Activated naive CD4-positive, alpha-beta T cell treated with anti-CD3 and anti-CD28 coated beads, Interleukin-2, amount 10 ng/mL, durations not matched to agents 7 days and 5 days (primary cell): ENCODE measurements at regions not wholly inside any gene's neighbourhood (a gene's known extent, or its start where the extent isn't known, plus 50 kb on each side); places are given as distances from the start of the nearest gene placed in this dataset.
"Not testable (repeated sequence)": the region's sequence is repeated elsewhere in the genome, so short reads cannot be mapped to it uniquely, and the experiment has no call there.

ENCODE experiments used
- CTCF ChIA-PET: fragments of 350-600 bp; sonication (Branson Sonifier 250); formaldehyde crosslinking; loops from one replicate; lab custom pipeline; 2021; ENCODE audit warnings: antibody characterized with exemption; lab: Charles Lee
- DNase-seq: peaks from one replicate; pipeline ENCODE4 v3.0.0-alpha.2; 2020
- H3K27ac Mint-ChIP-seq: one replicate; pipeline ENCODE4 v1.8.0; 2021; ENCODE audit warnings: mild to moderate bottlenecking, moderate library complexity, mixed read lengths
- H3K27me3 Mint-ChIP-seq: one replicate; pipeline ENCODE4 v1.8.0; 2021; ENCODE audit warnings: mild to moderate bottlenecking, mixed read lengths
- H3K36me3 Mint-ChIP-seq: one replicate; pipeline ENCODE4 v1.8.0; 2021; ENCODE audit warnings: mixed read lengths
- H3K4me1 Mint-ChIP-seq: one replicate; pipeline ENCODE4 v1.8.0; 2021; ENCODE audit warnings: mixed read lengths
- H3K4me3 Mint-ChIP-seq: one replicate; pipeline ENCODE4 v1.8.0; 2021; ENCODE audit warnings: mild to moderate bottlenecking, moderate library complexity, mixed read lengths
- H3K9me3 Mint-ChIP-seq: one replicate; pipeline ENCODE4 v1.8.0; 2021; ENCODE audit warnings: mixed read lengths

- Mint-ChIP-seq H3K4me1 (no peaks in the 10 kb centered on the region), H3K27me3 (no peaks in the 10 kb centered on the region), H3K27ac (no peak overlapping the region), H3K4me3 (no peak overlapping the region), H3K9me3 (no peaks in the 10 kb centered on the region), H3K36me3 (no peaks in the 10 kb centered on the region)
- DNase-seq = no peak
- CTCF ChIA-PET = no interaction called here
Measured at GRCh38 chr4:124437853-124438495, 274.6 kb downstream of the ANKRD50 start.

GRCh38 chr4:124445071-124445470 is 267.5 kb downstream of the ANKRD50 start:
- Mint-ChIP-seq H3K27me3 (no peaks in the 10 kb centered on the region), H3K36me3 (no peaks in the 10 kb centered on the region), H3K9me3 (peaks cover 3% of the 10 kb centered on the region), H3K4me3 (no peak overlapping the region), H3K27ac (no peak overlapping the region), H3K4me1 (no peaks in the 10 kb centered on the region)
- no peak for DNase-seq
- CTCF ChIA-PET = no interaction called here

GRCh38 chr4:124449881-124450280 is 262.7 kb downstream of the ANKRD50 start:
- H3K27me3 Mint-ChIP-seq = no peaks in the 10 kb centered on the region

GRCh38 chr4:124450851-124451250 is 261.7 kb downstream of the ANKRD50 start:
- DNase-seq = no peak
- H3K27ac Mint-ChIP-seq = no peak overlapping the region
- H3K4me3 Mint-ChIP-seq = no peak overlapping the region
- H3K27me3 Mint-ChIP-seq = no peaks in the 10 kb centered on the region
- no peaks in the 10 kb centered on the region for H3K4me1 Mint-ChIP-seq
- CTCF ChIA-PET = no interaction called here
- peaks cover 3% of the 10 kb centered on the region for H3K9me3 Mint-ChIP-seq
- no peaks in the 10 kb centered on the region for H3K36me3 Mint-ChIP-seq

More at GRCh38 chr4:124449881-124450280, 262.7 kb downstream of the ANKRD50 start:
- Mint-ChIP-seq H3K4me3 (no peak overlapping the region), H3K9me3 (peaks cover 3% of the 10 kb centered on the region), H3K4me1 (no peaks in the 10 kb centered on the region), H3K27ac (no peak overlapping the region), H3K36me3 (no peaks in the 10 kb centered on the region)
- CTCF ChIA-PET = no interaction called here
- DNase-seq = no peak

GRCh38 chr4:124454772-124455270 is 257.7 kb downstream of the ANKRD50 start:
- no peaks in the 10 kb centered on the region for H3K36me3 Mint-ChIP-seq
- DNase-seq = no peak
- H3K27ac Mint-ChIP-seq = no peak overlapping the region
- no peaks in the 10 kb centered on the region for H3K4me1 Mint-ChIP-seq
- no peaks in the 10 kb centered on the region for H3K9me3 Mint-ChIP-seq
- H3K27me3 Mint-ChIP-seq = no peaks in the 10 kb centered on the region
- H3K4me3 Mint-ChIP-seq = no peak overlapping the region
- CTCF ChIA-PET = no interaction called here

GRCh38 chr4:124455671-124456070 is 256.9 kb downstream of the ANKRD50 start:
- DNase-seq = no peak
- Mint-ChIP-seq H3K36me3 (no peaks in the 10 kb centered on the region), H3K9me3 (no peaks in the 10 kb centered on the region), H3K27me3 (no peaks in the 10 kb centered on the region), H3K27ac (no peak overlapping the region), H3K4me3 (no peak overlapping the region), H3K4me1 (no peaks in the 10 kb centered on the region)
- CTCF ChIA-PET = no interaction called here

GRCh38 chr4:124459196-124459940 is 253.2 kb downstream of the ANKRD50 start:
- Mint-ChIP-seq H3K4me1 (no peaks in the 10 kb centered on the region), H3K27me3 (no peaks in the 10 kb centered on the region)
- DNase-seq = no peak

GRCh38 chr4:124459941-124460310 is 252.6 kb downstream of the ANKRD50 start:
- CTCF ChIA-PET = no interaction called here
- Mint-ChIP-seq H3K4me3 (no peak overlapping the region), H3K4me1 (no peaks in the 10 kb centered on the region), H3K36me3 (no peaks in the 10 kb centered on the region), H3K27ac (no peak overlapping the region), H3K27me3 (no peaks in the 10 kb centered on the region), H3K9me3 (peaks cover 12% of the 10 kb centered on the region)
- DNase-seq = no peak

More at GRCh38 chr4:124459196-124459940, 253.2 kb downstream of the ANKRD50 start:
- Mint-ChIP-seq H3K27ac (no peak overlapping the region), H3K4me3 (no peak overlapping the region), H3K36me3 (no peaks in the 10 kb centered on the region), H3K9me3 (peaks cover 12% of the 10 kb centered on the region)
- CTCF ChIA-PET = interaction anchor here (0.6 kb wide), 1 partner anchor 1922 kb away, joined by 4 read pairs; no protein-coding TSS in a partner anchor

- H3K27me3 Mint-ChIP-seq, H3K36me3 Mint-ChIP-seq, H3K4me1 Mint-ChIP-seq, CTCF ChIA-PET, H3K4me3 Mint-ChIP-seq, DNase-seq, H3K27ac Mint-ChIP-seq: not testable (repeated sequence)
- H3K9me3 Mint-ChIP-seq = peaks cover 12% of the 10 kb centered on the region
Measured at GRCh38 chr4:124461592-124461991, 250.9 kb downstream of the ANKRD50 start.

GRCh38 chr4:124462954-124463828 is 249.3 kb downstream of the ANKRD50 start:
- peaks cover 12% of the 10 kb centered on the region for H3K9me3 Mint-ChIP-seq
- H3K36me3 Mint-ChIP-seq = no peaks in the 10 kb centered on the region
- no peaks in the 10 kb centered on the region for H3K4me1 Mint-ChIP-seq
- no peak overlapping the region for H3K27ac Mint-ChIP-seq
- DNase-seq = no peak
- no peaks in the 10 kb centered on the region for H3K27me3 Mint-ChIP-seq
- CTCF ChIA-PET = no interaction called here
- no peak overlapping the region for H3K4me3 Mint-ChIP-seq

- H3K36me3 Mint-ChIP-seq = no peaks in the 10 kb centered on the region
- DNase-seq = no peak
- no peak overlapping the region for H3K4me3 Mint-ChIP-seq
- H3K27ac Mint-ChIP-seq = no peak overlapping the region
- H3K4me1 Mint-ChIP-seq = no peaks in the 10 kb centered on the region
- CTCF ChIA-PET = no interaction called here
- no peaks in the 10 kb centered on the region for H3K27me3 Mint-ChIP-seq
- peaks cover 12% of the 10 kb centered on the region for H3K9me3 Mint-ChIP-seq
Measured at GRCh38 chr4:124464836-124465235, 247.7 kb downstream of the ANKRD50 start.

GRCh38 chr4:124468360-124468759 is 244.2 kb downstream of the ANKRD50 start:
- Mint-ChIP-seq H3K36me3 (no peaks in the 10 kb centered on the region), H3K4me3 (no peak overlapping the region), H3K27me3 (no peaks in the 10 kb centered on the region), H3K4me1 (no peaks in the 10 kb centered on the region), H3K9me3 (peaks cover 2% of the 10 kb centered on the region), H3K27ac (no peak overlapping the region)
- CTCF ChIA-PET = no interaction called here
- no peak for DNase-seq

GRCh38 chr4:124469981-124470380 is 242.6 kb downstream of the ANKRD50 start:
- no peaks in the 10 kb centered on the region for H3K27me3 Mint-ChIP-seq
- no peak for DNase-seq
- no peak overlapping the region for H3K4me3 Mint-ChIP-seq
- H3K36me3 Mint-ChIP-seq = no peaks in the 10 kb centered on the region
- CTCF ChIA-PET = no interaction called here
- no peaks in the 10 kb centered on the region for H3K4me1 Mint-ChIP-seq
- peaks cover 2% of the 10 kb centered on the region for H3K9me3 Mint-ChIP-seq
- no peak overlapping the region for H3K27ac Mint-ChIP-seq

- Mint-ChIP-seq H3K27me3 (no peaks in the 10 kb centered on the region), H3K4me1 (no peaks in the 10 kb centered on the region), H3K36me3 (no peaks in the 10 kb centered on the region), H3K4me3 (no peak overlapping the region), H3K9me3 (no peaks in the 10 kb centered on the region), H3K27ac (no peak overlapping the region)
- CTCF ChIA-PET = no interaction called here
- DNase-seq = no peak
Measured at GRCh38 chr4:124478470-124478869, 234.1 kb downstream of the ANKRD50 start.
